Tibial artery (tissue), 4 donors: ENCODE measurements at regions not wholly inside any gene's neighbourhood (a gene's known extent, or its start where the extent isn't known, plus 50 kb on each side); places are given as distances from the start of the nearest gene placed in this dataset.

Source experiments
- DNase-seq, 2 donors: peaks; one replicate each; pipeline ENCODE4 v3.0.0-alpha.2; 2019
- H3K27ac ChIP-seq, 2 donors: fragments of 200-600 bp; sonication (generic) in 1 of 2; 1 replicate in 1 of 2; 2 replicates in 1 of 2; pipeline ENCODE4 v1.5.1; 2018 to 2019; ENCODE audit warnings: mild to moderate bottlenecking in 1 of 2
- H3K27me3 ChIP-seq, 2 donors: fragments of 200-600 bp; sonication (generic) in 1 of 2; one replicate each; pipeline versions ENCODE4 v1.5.1 to v1.6.0; 2016 to 2019
- H3K36me3 ChIP-seq, 3 donors: fragments of 200-600 bp; sonication (generic) in 2 of 3; one replicate each; pipeline ENCODE4 v1.5.1; 2016 to 2019; ENCODE audit warnings: mild to moderate bottlenecking in 2 of 3
- H3K4me1 ChIP-seq, 4 donors: fragments of 200-600 bp; sonication (generic) in 2 of 4; 1 replicate in 3 of 4; 2 replicates in 1 of 4; pipeline ENCODE4 v1.5.1; 2016 to 2019
- H3K4me3 ChIP-seq, 2 donors: fragments of 200-600 bp; sonication (generic) in 1 of 2; 1 replicate in 1 of 2; 2 replicates in 1 of 2; pipeline ENCODE4 v1.5.1; 2018 to 2019; ENCODE audit warnings: mild to moderate bottlenecking in 2 of 2
- H3K9me3 ChIP-seq, 3 donors: fragments of 200-600 bp; sonication (generic) in 1 of 3; one replicate each; pipeline ENCODE4 v1.5.1; 2016 to 2019
- intact Hi-C: fragments of 100-400 bp; cut with DNase I; formaldehyde crosslinking; loops from one replicate; pipeline ENCODE4 v1.15.0; 2023; ENCODE audit warnings: low total_unique reads
- TF ChIP-seq, protein P1 (sequence below), 2 experiments: fragments of 200-600 bp in 1 of 2; fragments of 450-650 bp in 1 of 2; IDR thresholded peaks; one replicate each; pipeline ENCODE4 v1.5.1; 2017 to 2019; ENCODE audit warnings: antibody characterized with exemption in 2 of 2, mild to moderate bottlenecking in 1 of 2, moderate library complexity in 1 of 2

DNA sequence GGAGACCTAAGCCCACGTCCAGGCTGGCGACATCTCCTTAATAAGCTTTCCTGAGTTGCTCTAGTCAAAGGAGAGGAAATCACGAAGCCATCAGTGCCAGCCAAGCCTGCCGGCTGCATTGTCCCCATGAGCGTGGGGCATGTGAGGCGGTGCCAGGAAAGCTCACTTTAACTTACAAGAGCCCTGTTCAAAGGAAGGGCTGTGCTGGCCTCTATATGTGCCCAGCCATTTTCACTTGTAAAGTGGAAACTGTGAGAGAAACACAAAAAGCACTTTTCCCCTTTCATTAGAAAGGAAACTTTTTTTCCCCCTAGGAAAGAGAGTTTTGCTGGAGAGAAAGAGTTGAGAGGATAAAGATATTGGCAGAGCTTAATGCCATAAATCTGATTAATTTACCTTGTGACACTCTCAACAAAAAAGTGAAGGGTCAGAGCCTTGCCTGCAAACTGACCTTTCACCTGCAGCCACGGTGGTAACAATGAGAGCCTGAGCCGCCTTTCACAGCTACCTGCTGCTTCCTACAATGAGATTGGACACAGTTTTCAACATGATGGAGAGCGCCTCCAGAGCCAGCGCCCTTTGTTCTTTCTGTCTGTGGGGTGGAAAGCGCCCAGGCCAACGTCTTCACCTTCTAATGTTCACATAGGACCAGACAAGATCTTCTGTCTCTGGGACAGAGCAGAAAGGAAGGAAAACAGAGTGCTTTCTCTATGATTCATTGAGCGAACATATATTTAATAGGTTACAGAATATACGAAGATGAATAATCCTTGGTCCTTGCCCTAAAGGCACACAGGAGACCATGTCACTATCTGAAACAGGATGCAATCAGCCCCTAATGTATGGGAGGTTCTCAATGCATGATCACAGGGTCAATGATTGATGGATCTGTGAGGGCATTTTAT, 233.1 kb upstream of the HES1 start:
- DNase-seq: no peak
- no peak overlapping the region for H3K27ac ChIP-seq
- no peaks in the 10 kb centered on the region for H3K4me1 ChIP-seq
- TF ChIP-seq, protein P1, sequence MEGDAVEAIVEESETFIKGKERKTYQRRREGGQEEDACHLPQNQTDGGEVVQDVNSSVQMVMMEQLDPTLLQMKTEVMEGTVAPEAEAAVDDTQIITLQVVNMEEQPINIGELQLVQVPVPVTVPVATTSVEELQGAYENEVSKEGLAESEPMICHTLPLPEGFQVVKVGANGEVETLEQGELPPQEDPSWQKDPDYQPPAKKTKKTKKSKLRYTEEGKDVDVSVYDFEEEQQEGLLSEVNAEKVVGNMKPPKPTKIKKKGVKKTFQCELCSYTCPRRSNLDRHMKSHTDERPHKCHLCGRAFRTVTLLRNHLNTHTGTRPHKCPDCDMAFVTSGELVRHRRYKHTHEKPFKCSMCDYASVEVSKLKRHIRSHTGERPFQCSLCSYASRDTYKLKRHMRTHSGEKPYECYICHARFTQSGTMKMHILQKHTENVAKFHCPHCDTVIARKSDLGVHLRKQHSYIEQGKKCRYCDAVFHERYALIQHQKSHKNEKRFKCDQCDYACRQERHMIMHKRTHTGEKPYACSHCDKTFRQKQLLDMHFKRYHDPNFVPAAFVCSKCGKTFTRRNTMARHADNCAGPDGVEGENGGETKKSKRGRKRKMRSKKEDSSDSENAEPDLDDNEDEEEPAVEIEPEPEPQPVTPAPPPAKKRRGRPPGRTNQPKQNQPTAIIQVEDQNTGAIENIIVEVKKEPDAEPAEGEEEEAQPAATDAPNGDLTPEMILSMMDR (IDR thresholded peaks at IDR 0.05): no peak
- H3K9me3 ChIP-seq: peaks cover 0 to 5% (median 1%) of the 10 kb centered on the region in 3 donors
- no peaks in the 10 kb centered on the region for H3K36me3 ChIP-seq
- peaks cover 0 to 15% of the 10 kb centered on the region in 2 donors for H3K27me3 ChIP-seq
- no peak overlapping the region for H3K4me3 ChIP-seq
- intact Hi-C loops: no loop called here

DNA sequence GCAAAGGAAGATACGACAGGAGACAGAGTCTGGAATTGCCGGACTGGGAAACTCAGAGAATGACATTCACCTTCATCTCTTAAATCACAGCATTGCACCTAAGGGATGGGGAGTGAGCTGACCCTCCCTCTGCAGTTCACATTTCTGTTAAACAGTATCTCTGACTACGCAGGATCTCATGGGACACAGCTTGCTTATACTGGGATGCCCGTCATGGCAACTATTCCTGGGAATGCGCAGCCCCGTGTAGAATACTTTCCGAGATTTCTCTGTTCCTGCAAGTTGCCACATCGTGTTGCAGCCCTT, 232.5 kb upstream of the HES1 start:
- Histone ChIP-seq H3K4me3 (no peak overlapping the region), H3K9me3 (peaks cover 0 to 10% (median 4%) of the 10 kb centered on the region in 3 donors), H3K27ac (no peak overlapping the region), H3K4me1 (no peaks in the 10 kb centered on the region), H3K27me3 (peaks cover 0 to 15% of the 10 kb centered on the region in 2 donors), H3K36me3 (no peaks in the 10 kb centered on the region)
- no peak for DNase-seq
- intact Hi-C loops: no loop called here
- TF ChIP-seq, protein P1 (IDR thresholded peaks at IDR 0.05): no peak

DNA sequence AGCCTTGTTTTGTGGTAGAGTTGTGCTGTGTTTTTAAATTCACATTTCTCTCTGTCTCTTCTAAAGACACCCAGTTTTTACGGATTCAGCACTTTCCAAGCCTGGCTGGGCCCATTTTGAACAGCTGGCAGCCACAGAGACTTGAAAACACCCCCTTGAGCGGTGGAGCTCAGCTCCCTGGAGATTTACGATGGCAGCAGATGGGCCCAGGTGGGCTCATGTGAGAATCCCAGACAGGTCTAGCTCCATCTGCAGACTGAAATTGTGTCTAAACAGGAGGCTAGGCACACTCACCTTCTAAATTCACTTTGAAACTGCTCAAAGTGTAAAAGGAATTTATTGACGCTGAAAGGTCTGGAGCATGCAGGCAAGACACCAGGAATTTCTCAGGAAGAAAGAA, 232.0 kb upstream of the HES1 start:
- Histone ChIP-seq H3K4me1 (no peaks in the 10 kb centered on the region), H3K4me3 (no peak overlapping the region), H3K36me3 (no peaks in the 10 kb centered on the region), H3K27me3 (peaks cover 0 to 15% of the 10 kb centered on the region in 2 donors), H3K9me3 (peaks cover 0 to 14% (median 4%) of the 10 kb centered on the region in 3 donors), H3K27ac (no peak overlapping the region)
- no peak for DNase-seq
- intact Hi-C loops: no loop called here
- TF ChIP-seq, protein P1 (IDR thresholded peaks at IDR 0.05): no peak

DNA sequence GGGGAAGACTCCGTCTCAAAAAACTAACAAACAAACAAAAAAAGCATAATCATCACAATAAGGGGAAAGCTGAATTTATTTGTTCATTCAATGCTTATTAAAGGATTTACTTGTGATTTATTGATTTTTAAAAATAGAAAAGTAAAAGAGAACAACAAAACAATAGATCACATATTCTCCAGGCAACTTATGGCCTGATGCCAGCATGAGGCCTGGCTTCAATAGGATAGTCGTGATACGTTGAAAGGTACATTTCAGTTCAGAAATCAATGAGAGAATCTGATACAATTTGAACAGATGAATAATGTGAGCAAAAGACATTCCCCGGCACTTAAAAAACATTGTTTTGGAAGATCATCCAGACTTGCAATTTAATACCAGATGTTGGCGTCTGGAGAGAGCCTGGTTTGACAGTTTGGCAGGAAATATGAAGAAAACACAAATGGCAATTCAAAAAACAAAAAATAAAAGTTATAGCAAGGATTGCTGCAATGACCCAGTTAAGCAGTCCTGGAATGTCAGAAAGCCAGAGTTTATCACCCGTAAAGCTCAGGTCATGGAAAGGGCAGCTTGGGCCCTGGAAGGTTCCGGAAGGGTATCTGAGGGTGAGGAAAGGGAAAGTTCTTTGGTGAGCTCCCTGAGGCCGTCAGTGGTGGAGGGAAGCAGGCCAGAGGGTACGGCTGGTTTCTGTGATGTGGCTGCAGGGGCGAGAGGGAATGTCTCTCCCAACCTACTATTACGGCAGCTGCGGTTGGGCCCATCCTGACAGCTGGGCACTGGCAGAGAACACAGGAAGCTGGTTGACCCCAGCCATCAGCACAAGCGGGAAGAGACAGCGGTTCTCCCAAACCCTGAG, 230.2 kb upstream of the HES1 start:
- Histone ChIP-seq H3K4me3 (no peak overlapping the region), H3K27ac (no peak overlapping the region), H3K9me3 (peaks cover 0 to 14% (median 4%) of the 10 kb centered on the region in 3 donors), H3K4me1 (peaks cover 0 to 2% (median 0%) of the 10 kb centered on the region in 4 donors), H3K27me3 (peaks cover 0 to 18% of the 10 kb centered on the region in 2 donors), H3K36me3 (no peaks in the 10 kb centered on the region)
- TF ChIP-seq, protein P1 (IDR thresholded peaks at IDR 0.05): no peak
- intact Hi-C loops: no loop called here
- DNase-seq: no peak

DNA sequence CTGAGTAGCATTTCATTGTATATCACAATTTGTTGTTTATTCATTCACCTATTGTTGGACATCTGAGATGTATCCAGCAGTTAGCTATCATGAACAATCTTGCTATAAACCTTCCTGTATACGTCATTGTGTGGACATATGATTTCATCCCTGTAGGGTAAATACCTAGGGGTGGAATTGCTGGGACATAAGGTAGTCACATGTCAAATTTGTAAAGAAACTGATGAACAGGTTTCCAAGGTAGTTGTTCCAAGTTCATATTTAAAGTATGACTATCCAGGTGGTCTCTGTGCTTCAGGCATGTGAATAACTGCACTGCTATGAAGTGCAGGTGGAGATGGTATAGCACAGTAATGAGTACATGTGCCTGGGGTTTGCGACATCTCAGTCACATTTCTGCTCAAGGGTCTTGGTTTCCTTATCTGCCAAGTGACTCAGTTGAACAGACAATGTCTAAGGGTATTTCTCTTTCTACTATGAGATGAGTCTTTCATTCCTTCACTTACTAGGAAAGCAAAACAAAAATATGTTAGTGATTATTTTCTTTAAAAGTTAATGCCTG, 229.0 kb upstream of the HES1 start:
- TF ChIP-seq, protein P1 (IDR thresholded peaks at IDR 0.05): no peak
- DNase-seq: no peak

More for the DNA sequence above, 229.0 kb upstream of the HES1 start:
- Histone ChIP-seq H3K9me3 (peaks cover 0 to 9% (median 4%) of the 10 kb centered on the region in 3 donors), H3K36me3 (no peaks in the 10 kb centered on the region), H3K4me3 (no peak overlapping the region), H3K27ac (no peak overlapping the region), H3K27me3 (peaks cover 0 to 18% of the 10 kb centered on the region in 2 donors), H3K4me1 (peaks cover 0 to 6% (median 0%) of the 10 kb centered on the region in 4 donors)
- intact Hi-C loops: no loop called here
